ENCODE measurements at regions not wholly inside any gene's neighbourhood (a gene's known extent, or its start where the extent isn't known, plus 50 kb on each side); places are given as distances from the start of the nearest gene placed in this dataset.
A peak's percentile ranks its signal among the peaks of the same experiment; 100 is the strongest.

GRCh38 chr13:33531484-33531883 lies 245.9 kb upstream of the STARD13 start:
- no peak overlapping the region for H3K9ac ChIP-seq (ENCODE audit: low read depth, low read length)
- H2BK20ac ChIP-seq (ENCODE audit: low read depth, low read length), result no peak overlapping the region
- no peaks in the 10 kb centered on the region for H3K36me3 ChIP-seq (ENCODE audit: control insufficient read depth, insufficient read depth, low read length)
- H3K27me3 ChIP-seq (ENCODE audit: control insufficient read depth, insufficient read depth, low read length), result no peaks in the 10 kb centered on the region
- DNase-seq (no peak), ATAC-seq (ENCODE audit: low read depth) (no peak)
- H3K56ac ChIP-seq (ENCODE audit: extremely low read depth, insufficient read depth, low read length), result no peak overlapping the region
- no peak overlapping the region for H3K23ac ChIP-seq (ENCODE audit: low read depth, low read length)
- POLR2A ChIA-PET (ENCODE audit: unreplicated experiment), result no interaction called here
- no peak overlapping the region for H3K4me3 ChIP-seq (ENCODE audit: insufficient read depth, low read depth, low read length)
- H2BK120ac ChIP-seq (ENCODE audit: low read depth, low read length), result no peak overlapping the region
- H4K20me1 ChIP-seq (ENCODE audit: insufficient read depth, low read length), result no peaks in the 10 kb centered on the region
- CTCF ChIA-PET, result no interaction called here
- in situ Hi-C loops (cut with MboI; ENCODE audit: low sequenced_read_pairs) (loop anchor here (10.0 kb wide), 1 partner anchor 187 kb away; no protein-coding TSS in a partner anchor), intact Hi-C loops (cut with micrococcal nuclease) (no loop called here), dilution Hi-C loops (cut with HindIII; ENCODE audit: low sequenced_read_pairs, unreplicated experiment) (no loop called here)
- 0 out of 2 replicates have a peak, but pooled peaks cover 3% of the 10 kb centered on the region for H3K9me1 ChIP-seq (ENCODE audit: insufficient read depth, low read length)
- TF ChIP-seq RAD21 (IDR thresholded peaks at IDR 0.05; ENCODE audit: low read length), result no peak
- TF ChIP-seq BHLHE40 (IDR thresholded peaks at IDR 0.05; ENCODE audit: low read depth, low read length), result no peak
- no peak for TF ChIP-seq USF2 (IDR thresholded peaks at IDR 0.05; ENCODE audit: low read depth, low read length)
- TF ChIP-seq MAFK (IDR thresholded peaks at IDR 0.05; ENCODE audit: low read depth, low read length), result no peak
- no peak for TF ChIP-seq CEBPB (IDR thresholded peaks at IDR 0.05; ENCODE audit: low read depth, low read length)
- TF ChIP-seq CTCF (conservative IDR thresholded peaks at IDR 0.05; ENCODE audit: low read depth, low read length), result no peak
- TF ChIP-seq SMC3 (IDR thresholded peaks at IDR 0.05; ENCODE audit: low read depth, low read length), result no peak
- no peak for TF ChIP-seq RFX5 (IDR thresholded peaks at IDR 0.05; ENCODE audit: low read depth, low read length)
- no peak for TF ChIP-seq NFE2L2 (IDR thresholded peaks at IDR 0.05; ENCODE audit: low read depth, low read length)
- TF ChIP-seq MAZ (IDR thresholded peaks at IDR 0.05; ENCODE audit: borderline replicate concordance, low read depth, low read length), result no peak
- no peak for TF ChIP-seq POLR2A (IDR thresholded peaks at IDR 0.05; ENCODE audit: low read depth, low read length)
- no peak for TF ChIP-seq MXI1 (IDR thresholded peaks at IDR 0.05; ENCODE audit: borderline replicate concordance, low read depth, low read length)
- TF ChIP-seq RCOR1 (IDR thresholded peaks at IDR 0.05; ENCODE audit: insufficient replicate concordance, low read length), result no peak
- no peak overlapping the region for H2AFZ ChIP-seq (replicated peaks; ENCODE audit: low read length, poor library complexity)
- no peak overlapping the region for H4K8ac ChIP-seq (ENCODE audit: low read depth in 2 of 2, low read length in 2 of 2)
- BruUV-seq (replicated peaks), result no TSS peak
- no peak overlapping the region for H3K27ac ChIP-seq (ENCODE audit: insufficient read depth, low read length)
- H4K91ac ChIP-seq (ENCODE audit: insufficient read depth, low read depth, low read length), result no peak overlapping the region
- peaks cover 0 to 3% of the 10 kb centered on the region in 2 experiments; a peak in 1 of 4 replicates for H3K79me1 ChIP-seq (ENCODE audit: low read depth in 1 of 2, low read length in 2 of 2)
- peak overlapping the region; percentile 57; the same call in 1 of the 3 replicates for H2BK15ac ChIP-seq (ENCODE audit: low read depth, low read length)
- no peak overlapping the region for H3K14ac ChIP-seq (replicated peaks; ENCODE audit: low read depth, low read length)
- H4K5ac ChIP-seq (ENCODE audit: low read depth, low read length), result no peak overlapping the region; the same call in 1 of the 2 replicates
- H3K18ac ChIP-seq (ENCODE audit: low read depth, low read length), result no peak overlapping the region; the same call in 1 of the 2 replicates
- H2BK5ac ChIP-seq (ENCODE audit: low read depth, low read length, poor library complexity, severe bottlenecking), result no peak overlapping the region
- no peaks in the 10 kb centered on the region for H3K9me3 ChIP-seq (ENCODE audit: control insufficient read depth, insufficient read depth, low read length)
- H2AK5ac ChIP-seq (ENCODE audit: low read depth, low read length), result no peak overlapping the region
- no peak overlapping the region for H2AK9ac ChIP-seq (replicated peaks; ENCODE audit: low read depth, low read length, poor library complexity)
- no peak overlapping the region for H3K4ac ChIP-seq (ENCODE audit: low read depth, low read length)
- peaks cover 5% of the 10 kb centered on the region; the same call in 1 of the 2 replicates for H3K4me1 ChIP-seq (ENCODE audit: control insufficient read depth, insufficient read depth, low read length)
- H3K4me2 ChIP-seq (ENCODE audit: low read depth, low read length), result no peak overlapping the region

Data from IMR-90 (cell line).